Fibroblast of lung (primary cell): ENCODE measurements at regions not wholly inside any gene's neighbourhood (a gene's known extent, or its start where the extent isn't known, plus 50 kb on each side); places are given as distances from the start of the nearest gene placed in this dataset.

ENCODE experiments used
- EZH2 ChIP-seq: IDR thresholded peaks from 2 replicates; pipeline ENCODE4 v1.5.1; 2012; ENCODE audit warnings: low read length, control low read depth, mild to moderate bottlenecking; ENCODE audit errors: missing control alignments
- TF ChIP-seq, protein P1 (sequence below), 2 donors: IDR thresholded peaks in 1 of 2; conservative IDR thresholded peaks in 1 of 2; 1 replicate in 1 of 2; 2 replicates in 1 of 2; pipeline ENCODE4 v1.5.1; 2011 to 2012; ENCODE audit warnings: low read length in 2 of 2, control low read depth in 1 of 2, inconsistent platforms in 1 of 2, low read depth in 1 of 2, mild to moderate bottlenecking in 1 of 2

DNA sequence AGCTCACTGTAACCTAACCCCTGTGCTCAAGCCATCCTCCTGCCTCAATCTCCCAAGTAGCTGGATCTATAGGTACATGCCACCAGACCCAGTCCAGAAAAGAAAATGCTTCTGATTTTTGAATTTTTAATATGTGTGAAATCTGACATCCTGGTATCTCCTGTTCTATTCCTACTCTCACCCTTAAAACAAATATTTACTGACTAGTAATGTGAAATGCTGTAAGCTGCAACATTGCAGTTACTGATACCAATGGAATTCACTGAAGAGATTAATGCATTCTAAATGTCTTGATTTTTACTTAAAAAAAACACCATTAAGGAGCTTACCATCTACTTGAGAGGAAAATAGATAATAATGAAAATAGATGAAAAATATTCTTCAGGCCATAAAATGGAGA, 162.7 kb upstream of the TSLP start:
- TF ChIP-seq, protein P1, sequence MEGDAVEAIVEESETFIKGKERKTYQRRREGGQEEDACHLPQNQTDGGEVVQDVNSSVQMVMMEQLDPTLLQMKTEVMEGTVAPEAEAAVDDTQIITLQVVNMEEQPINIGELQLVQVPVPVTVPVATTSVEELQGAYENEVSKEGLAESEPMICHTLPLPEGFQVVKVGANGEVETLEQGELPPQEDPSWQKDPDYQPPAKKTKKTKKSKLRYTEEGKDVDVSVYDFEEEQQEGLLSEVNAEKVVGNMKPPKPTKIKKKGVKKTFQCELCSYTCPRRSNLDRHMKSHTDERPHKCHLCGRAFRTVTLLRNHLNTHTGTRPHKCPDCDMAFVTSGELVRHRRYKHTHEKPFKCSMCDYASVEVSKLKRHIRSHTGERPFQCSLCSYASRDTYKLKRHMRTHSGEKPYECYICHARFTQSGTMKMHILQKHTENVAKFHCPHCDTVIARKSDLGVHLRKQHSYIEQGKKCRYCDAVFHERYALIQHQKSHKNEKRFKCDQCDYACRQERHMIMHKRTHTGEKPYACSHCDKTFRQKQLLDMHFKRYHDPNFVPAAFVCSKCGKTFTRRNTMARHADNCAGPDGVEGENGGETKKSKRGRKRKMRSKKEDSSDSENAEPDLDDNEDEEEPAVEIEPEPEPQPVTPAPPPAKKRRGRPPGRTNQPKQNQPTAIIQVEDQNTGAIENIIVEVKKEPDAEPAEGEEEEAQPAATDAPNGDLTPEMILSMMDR (conservative IDR thresholded peaks at IDR 0.05 in 1 of 2, IDR thresholded peaks at IDR 0.05 in 1 of 2; ENCODE audit: low read depth in 1 of 2, low read length in 2 of 2) = no peak
- TF ChIP-seq EZH2 = no peak
